ENCODE measurements at regions not wholly inside any gene's neighbourhood (a gene's known extent, or its start where the extent isn't known, plus 50 kb on each side); places are given as distances from the start of the nearest gene placed in this dataset.

DNA sequence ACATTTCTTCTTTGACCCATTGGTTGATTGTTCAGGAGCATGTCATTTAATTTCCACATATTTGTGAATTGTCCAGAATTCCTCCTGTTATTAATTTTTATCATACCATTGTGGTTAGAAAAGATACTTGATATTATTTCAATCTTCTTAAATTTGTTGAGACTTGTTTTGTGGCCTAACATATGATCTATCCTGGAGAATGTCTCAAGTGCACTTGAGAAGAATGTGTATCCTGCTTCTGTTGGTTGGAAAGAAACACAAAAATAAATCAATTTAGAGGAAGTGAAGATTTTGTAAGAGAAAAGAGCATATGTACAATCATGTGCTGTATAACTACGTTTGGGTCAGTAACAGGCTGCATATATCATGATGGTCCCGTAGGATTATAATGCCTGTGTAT, 118.6 kb upstream of the CDC42EP3 start:
- no peak for TF ChIP-seq EZH2 (IDR thresholded peaks at IDR 0.05; ENCODE audit: borderline replicate concordance, low read depth, low read length, poor library complexity, severe bottlenecking)
- TF ChIP-seq, protein P1, sequence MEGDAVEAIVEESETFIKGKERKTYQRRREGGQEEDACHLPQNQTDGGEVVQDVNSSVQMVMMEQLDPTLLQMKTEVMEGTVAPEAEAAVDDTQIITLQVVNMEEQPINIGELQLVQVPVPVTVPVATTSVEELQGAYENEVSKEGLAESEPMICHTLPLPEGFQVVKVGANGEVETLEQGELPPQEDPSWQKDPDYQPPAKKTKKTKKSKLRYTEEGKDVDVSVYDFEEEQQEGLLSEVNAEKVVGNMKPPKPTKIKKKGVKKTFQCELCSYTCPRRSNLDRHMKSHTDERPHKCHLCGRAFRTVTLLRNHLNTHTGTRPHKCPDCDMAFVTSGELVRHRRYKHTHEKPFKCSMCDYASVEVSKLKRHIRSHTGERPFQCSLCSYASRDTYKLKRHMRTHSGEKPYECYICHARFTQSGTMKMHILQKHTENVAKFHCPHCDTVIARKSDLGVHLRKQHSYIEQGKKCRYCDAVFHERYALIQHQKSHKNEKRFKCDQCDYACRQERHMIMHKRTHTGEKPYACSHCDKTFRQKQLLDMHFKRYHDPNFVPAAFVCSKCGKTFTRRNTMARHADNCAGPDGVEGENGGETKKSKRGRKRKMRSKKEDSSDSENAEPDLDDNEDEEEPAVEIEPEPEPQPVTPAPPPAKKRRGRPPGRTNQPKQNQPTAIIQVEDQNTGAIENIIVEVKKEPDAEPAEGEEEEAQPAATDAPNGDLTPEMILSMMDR (conservative IDR thresholded peaks at IDR 0.05; ENCODE audit: low read depth, low read length) = no peak

GRCh38 chr2:37790462-37790861, 119.0 kb upstream of the CDC42EP3 start:
- no peak overlapping the region for H3K4me3 ChIP-seq (ENCODE audit: low read depth, low read length, poor library complexity, severe bottlenecking)
- BruUV-seq (replicated peaks) = no TSS peak

More for the DNA sequence above, 118.6 kb upstream of the CDC42EP3 start:
- no peak for DNase-seq (ENCODE audit: low spot score)
- Histone ChIP-seq H3K36me3 (ENCODE audit: insufficient read depth, low read length, poor library complexity, severe bottlenecking) (no peaks in the 10 kb centered on the region), H3K4me1 (ENCODE audit: insufficient read depth, low read length, poor library complexity, severe bottlenecking) (no peaks in the 10 kb centered on the region), H3K4me3 (ENCODE audit: low read depth, low read length, poor library complexity, severe bottlenecking) (no peak overlapping the region), H3K27ac (ENCODE audit: low read depth, low read length, poor library complexity, severe bottlenecking) (no peak overlapping the region), H3K27me3 (replicated peaks; ENCODE audit: insufficient read depth, low read depth, low read length, poor library complexity) (peaks cover 42% of the 10 kb centered on the region), H3K9me3 (ENCODE audit: low read depth, low read length, poor library complexity, severe bottlenecking) (peaks cover 7% of the 10 kb centered on the region)
- ChIA-PET POLR2A (ENCODE audit: low non-redundant PET) (no interaction called here), CTCF (no interaction called here)
- no TSS peak for BruUV-seq (replicated peaks)
- intact Hi-C loops (cut with micrococcal nuclease; ENCODE audit: unreplicated experiment) = no loop called here

GRCh38 chr2:37792366-37792765, 120.9 kb upstream of the CDC42EP3 start:
- Histone ChIP-seq H3K36me3 (ENCODE audit: insufficient read depth, low read length, poor library complexity, severe bottlenecking) (no peaks in the 10 kb centered on the region), H3K27me3 (replicated peaks; ENCODE audit: insufficient read depth, low read depth, low read length, poor library complexity) (peaks cover 46% of the 10 kb centered on the region), H3K4me1 (ENCODE audit: insufficient read depth, low read length, poor library complexity, severe bottlenecking) (no peaks in the 10 kb centered on the region), H3K9me3 (ENCODE audit: low read depth, low read length, poor library complexity, severe bottlenecking) (peaks cover 7% of the 10 kb centered on the region), H3K4me3 (ENCODE audit: low read depth, low read length, poor library complexity, severe bottlenecking) (no peak overlapping the region), H3K27ac (ENCODE audit: low read depth, low read length, poor library complexity, severe bottlenecking) (no peak overlapping the region)
- intact Hi-C loops (cut with micrococcal nuclease; ENCODE audit: unreplicated experiment) = no loop called here
- no peak for DNase-seq (ENCODE audit: low spot score)
- ChIA-PET POLR2A (ENCODE audit: low non-redundant PET) (no interaction called here), CTCF (interaction anchor here (0.7 kb wide), 1 partner anchor 231 kb away, joined by 3 read pairs; no protein-coding TSS in a partner anchor)
- no TSS peak for BruUV-seq (replicated peaks)
- no peak for TF ChIP-seq EZH2 (IDR thresholded peaks at IDR 0.05; ENCODE audit: borderline replicate concordance, low read depth, low read length, poor library complexity, severe bottlenecking)
- TF ChIP-seq, protein P1 (conservative IDR thresholded peaks at IDR 0.05; ENCODE audit: low read depth, low read length) = no peak

More at GRCh38 chr2:37790462-37790861, 119.0 kb upstream of the CDC42EP3 start:
- H3K27me3 ChIP-seq (replicated peaks; ENCODE audit: insufficient read depth, low read depth, low read length, poor library complexity) = peaks cover 46% of the 10 kb centered on the region
- no peaks in the 10 kb centered on the region for H3K36me3 ChIP-seq (ENCODE audit: insufficient read depth, low read length, poor library complexity, severe bottlenecking)
- intact Hi-C loops (cut with micrococcal nuclease; ENCODE audit: unreplicated experiment) = no loop called here
- CTCF ChIA-PET = no interaction called here
- TF ChIP-seq, protein P1 (conservative IDR thresholded peaks at IDR 0.05; ENCODE audit: low read depth, low read length) = no peak
- no peak for TF ChIP-seq EZH2 (IDR thresholded peaks at IDR 0.05; ENCODE audit: borderline replicate concordance, low read depth, low read length, poor library complexity, severe bottlenecking)
- POLR2A ChIA-PET (ENCODE audit: low non-redundant PET) = no interaction called here
- H3K4me1 ChIP-seq (ENCODE audit: insufficient read depth, low read length, poor library complexity, severe bottlenecking) = no peaks in the 10 kb centered on the region
- no peak overlapping the region for H3K27ac ChIP-seq (ENCODE audit: low read depth, low read length, poor library complexity, severe bottlenecking)
- no peak for DNase-seq (ENCODE audit: low spot score)
- H3K9me3 ChIP-seq (ENCODE audit: low read depth, low read length, poor library complexity, severe bottlenecking) = peaks cover 7% of the 10 kb centered on the region

Measured in A673 (cell line).